Stimulated activated CD4-positive, alpha-beta T cell treated with anti-CD3 and anti-CD28 coated beads, TNF-alpha, amount 100 ng/mL, for 48 hours (primary cell): ENCODE measurements at regions not wholly inside any gene's neighbourhood (a gene's known extent, or its start where the extent isn't known, plus 50 kb on each side); places are given as distances from the start of the nearest gene placed in this dataset.
"Not testable (repeated sequence)": the region's sequence is repeated elsewhere in the genome, so short reads cannot be mapped to it uniquely, and the experiment has no call there.

Experiments
- DNase-seq, 3 donors: peaks; one replicate each; pipeline ENCODE4 v3.0.0-alpha.2; 2020; ENCODE audit warnings: low read depth in 3 of 3

DNA sequence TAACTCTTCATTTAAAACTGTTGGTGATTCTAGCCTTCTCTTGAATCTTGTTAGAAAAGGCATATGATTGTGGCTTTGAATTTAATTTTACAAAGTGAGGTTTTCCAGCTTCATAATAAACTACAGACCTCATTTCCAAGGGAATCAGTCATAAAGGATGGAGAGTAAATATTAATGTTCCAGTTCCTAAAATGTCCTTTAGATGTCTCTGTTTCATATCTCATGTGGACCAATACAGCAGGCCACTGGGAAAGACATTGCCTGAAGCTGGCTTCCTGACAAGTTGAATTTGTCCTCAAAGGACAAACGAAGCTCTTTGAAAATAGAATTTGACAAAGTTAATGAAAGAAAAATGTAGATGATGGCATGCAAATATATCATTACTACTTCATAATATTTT, 125.4 kb downstream of the ZNF330 start:
- DNase-seq, result no peak

GRCh38 chr4:141347684-141348083, 127.0 kb downstream of the ZNF330 start:
- no peak for DNase-seq

DNA sequence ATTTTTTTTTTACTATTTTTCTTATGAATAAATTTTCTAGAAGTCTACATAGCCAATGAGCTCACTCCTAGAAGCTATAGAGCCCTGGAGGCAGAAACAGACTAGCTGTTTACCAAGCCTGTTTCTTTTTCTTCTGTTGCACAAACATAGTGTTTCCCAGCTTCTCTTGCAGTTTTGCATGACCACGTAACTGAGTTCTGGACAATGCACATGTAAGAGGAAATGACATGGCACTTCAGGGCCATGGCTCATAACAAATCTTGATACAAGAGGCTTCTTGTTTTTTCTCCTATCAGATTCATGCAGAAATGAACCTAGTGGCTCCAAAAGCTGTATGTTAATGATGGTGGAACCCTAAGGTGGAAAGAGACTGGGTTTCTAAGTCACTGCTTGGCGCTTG, 127.4 kb downstream of the ZNF330 start:
- DNase-seq, result no peak

- no peak for DNase-seq
Observed at GRCh38 chr4:141348573-141348972, 127.9 kb downstream of the ZNF330 start.

DNA sequence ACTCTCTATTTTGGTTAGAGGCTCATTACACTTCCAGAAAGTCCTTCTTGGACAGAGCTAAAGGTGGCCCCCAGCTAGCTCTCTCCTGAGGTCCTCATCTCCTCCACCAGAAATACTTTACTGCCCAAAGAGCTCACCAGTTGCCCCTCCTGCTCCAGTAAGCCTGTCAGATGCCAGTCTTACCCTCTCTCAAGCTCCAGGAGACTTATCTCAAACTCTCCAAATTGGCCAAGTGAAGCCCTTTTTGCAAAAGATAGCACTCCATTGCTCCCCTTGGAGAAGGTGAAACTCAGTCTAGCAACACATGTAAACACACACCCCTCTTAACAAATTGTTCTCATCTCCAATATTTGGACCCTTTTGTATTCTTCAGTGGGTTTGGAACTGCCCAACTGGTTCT, 128.5 kb downstream of the ZNF330 start:
- DNase-seq, result no peak

DNA sequence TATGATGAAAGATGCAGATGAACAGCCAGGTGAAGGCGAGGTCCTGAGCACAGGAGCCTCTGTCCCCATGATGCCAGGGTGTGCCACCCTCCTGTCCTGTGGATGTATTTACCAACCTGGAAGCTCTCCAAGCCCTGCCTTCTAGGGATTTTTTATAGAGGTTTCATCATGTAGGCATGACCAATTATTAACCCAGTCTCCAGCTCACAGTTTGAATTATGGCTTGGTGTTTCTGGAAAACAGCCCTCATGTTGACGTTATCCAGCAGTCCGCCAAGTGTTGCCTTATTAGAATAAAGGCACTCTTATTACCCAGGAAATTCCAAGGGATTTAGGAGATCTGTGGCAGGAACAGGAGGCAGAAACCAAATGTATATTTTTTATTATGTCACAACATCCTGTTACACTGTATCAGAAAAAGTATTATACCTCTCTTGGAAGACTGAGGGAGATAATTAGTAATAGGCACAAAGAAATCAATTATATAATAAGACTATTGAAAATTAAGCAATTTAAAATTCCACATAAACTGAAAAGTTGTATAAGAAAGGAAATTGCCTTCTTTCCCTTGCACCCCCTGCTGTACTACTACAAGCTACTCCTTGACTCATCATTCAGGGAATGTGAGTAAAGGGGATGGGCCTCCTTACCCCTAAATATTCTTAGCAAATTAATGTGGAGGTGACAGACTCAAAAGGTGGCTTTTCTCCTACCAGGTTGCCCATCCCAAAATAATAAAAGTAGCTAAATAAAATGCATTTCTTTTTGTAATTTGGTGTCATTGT, 129.6 kb downstream of the ZNF330 start:
- no peak for DNase-seq

GRCh38 chr4:141352331-141352730, 131.6 kb downstream of the ZNF330 start:
- no peak for DNase-seq

- DNase-seq, result no peak
Observed at GRCh38 chr4:141352909-141353525, 132.3 kb downstream of the ZNF330 start.

DNA sequence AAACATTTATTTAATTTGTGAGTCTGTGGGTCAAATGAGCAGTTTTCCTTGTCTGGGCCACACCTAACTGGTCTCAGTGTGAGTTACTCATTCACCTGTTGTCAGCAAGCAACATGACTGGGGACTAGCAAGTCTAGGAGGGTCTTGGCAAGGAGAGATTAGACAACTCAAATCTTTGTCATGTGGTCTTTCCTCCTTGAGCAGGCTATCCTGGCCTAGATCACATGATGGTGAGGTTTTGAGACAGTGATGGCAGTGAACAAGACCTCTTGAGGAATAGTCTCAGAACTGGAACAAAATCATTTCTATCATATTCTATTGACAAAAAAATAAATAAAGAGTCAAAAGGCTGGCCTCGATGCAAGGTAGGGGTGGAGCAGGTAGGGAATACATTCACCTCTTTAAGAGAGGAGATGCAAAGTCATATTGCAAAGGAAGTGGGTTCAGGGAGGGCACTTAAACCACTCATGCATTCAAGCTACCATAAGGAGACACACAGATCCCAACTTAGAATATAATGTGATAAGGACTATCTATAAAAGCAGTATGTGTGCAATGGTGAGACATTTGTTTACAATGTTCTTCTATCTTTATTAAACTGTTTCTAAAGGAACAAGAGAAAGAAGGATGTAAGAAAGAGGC, 135.7 kb downstream of the ZNF330 start:
- DNase-seq, result no peak

DNA sequence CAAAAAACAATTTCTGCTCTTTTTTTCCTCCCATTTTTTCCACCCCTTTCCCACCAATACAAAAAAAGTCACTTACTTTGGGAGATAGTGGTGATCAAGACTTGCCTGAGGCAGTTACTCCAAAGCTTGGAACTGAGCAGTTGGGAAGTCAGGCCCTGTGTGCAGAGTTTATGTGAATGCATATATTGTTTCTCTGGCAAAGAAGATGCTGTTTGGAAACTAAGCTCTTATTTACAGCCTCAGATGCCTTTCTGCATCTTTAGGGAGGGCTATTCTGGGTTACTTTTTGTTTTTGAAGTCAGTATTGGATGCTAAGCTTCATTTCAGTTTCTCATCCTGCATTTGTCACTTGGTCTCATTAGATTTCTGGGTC, 136.3 kb downstream of the ZNF330 start:
- no peak for DNase-seq

DNA sequence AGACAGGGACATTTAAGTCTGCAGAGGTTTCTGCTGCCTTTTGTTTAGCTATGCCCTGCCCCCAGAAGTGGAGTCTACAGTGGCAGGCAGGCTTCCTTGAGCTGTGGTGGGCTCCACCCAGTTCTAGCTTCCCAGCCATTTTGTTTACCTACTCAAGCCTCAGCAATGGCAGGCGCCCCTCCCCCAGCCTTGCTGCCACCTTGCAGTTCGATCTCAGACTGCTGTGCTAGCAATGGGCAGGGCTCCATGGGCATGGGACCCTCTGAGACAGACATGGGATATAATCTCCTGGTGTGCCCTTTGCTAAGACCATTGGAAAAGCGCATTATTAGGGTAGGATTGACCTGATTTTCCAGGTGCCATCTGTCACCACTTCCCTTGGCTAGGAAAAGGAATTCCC, 147.5 kb downstream of the ZNF330 start:
- not testable (repeated sequence) for DNase-seq

- no peak for DNase-seq
Observed at GRCh38 chr4:141371206-141371605, 150.5 kb downstream of the ZNF330 start.

- DNase-seq, result no peak
Observed at GRCh38 chr4:141375855-141376254, 155.2 kb downstream of the ZNF330 start.

GRCh38 chr4:141376769-141377168, 156.1 kb downstream of the ZNF330 start:
- no peak for DNase-seq

- DNase-seq, result no peak
Observed at GRCh38 chr4:141387299-141387698, 166.6 kb downstream of the ZNF330 start.

DNA sequence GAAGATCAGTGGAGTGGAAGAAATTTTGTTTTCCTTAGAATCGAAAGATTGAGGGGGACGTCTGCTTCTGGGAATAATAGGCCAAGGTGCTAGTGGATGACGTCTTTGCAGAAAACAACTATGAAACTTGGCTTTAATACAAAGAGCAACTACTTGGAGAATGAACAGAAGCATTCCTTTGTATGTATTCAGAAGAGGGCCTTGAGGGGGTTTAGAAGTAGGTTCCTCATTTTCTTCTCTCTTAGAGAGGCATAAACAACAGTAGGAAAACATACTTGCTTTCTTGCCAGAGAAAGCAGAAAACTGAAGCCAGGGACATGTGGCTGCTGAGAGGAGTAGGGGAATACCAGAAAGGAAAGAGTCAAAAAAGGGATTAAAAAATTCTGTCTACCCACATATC, 167.8 kb downstream of the ZNF330 start:
- DNase-seq, result no peak

DNA sequence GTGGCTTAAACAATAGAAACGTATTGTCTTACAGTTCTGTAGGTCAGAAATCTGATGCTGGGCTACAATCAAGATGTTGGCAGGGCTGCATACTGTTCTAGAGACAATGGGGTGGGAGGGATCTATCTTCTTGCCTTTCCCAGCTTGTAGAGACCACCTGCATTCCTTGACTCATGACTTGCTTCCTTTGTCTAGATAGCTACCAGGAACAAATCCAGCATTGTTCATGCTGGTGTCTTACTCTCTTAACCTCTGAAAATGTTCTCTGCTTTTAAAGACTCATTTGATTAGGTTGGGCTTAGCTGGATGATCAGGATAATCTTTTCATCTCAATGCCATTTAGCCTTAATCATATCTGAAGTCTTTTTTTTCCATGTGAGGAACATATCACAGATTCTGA, 169.0 kb downstream of the ZNF330 start:
- DNase-seq, result no peak

- DNase-seq, result no peak
Observed at GRCh38 chr4:141390571-141390970, 169.9 kb downstream of the ZNF330 start.

DNA sequence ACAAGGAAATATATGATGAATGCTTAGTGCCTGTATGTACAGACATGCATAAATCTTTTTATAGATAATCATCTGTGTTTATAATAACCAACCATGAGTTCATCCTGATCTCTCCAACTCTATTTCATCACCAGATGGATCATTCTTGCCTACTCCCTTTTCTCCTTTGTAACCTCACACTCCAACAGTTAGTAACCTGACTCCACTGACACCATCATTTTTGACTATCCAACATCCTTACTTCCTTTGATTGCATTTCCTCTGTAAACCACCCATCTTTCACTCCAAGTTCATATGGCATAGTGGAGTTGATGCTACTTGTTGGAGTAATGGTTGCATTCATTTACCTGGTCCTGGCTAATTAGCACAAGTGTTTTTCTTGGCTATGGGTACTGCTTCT, 170.6 kb downstream of the ZNF330 start:
- no peak for DNase-seq

- DNase-seq, result no peak
Observed at GRCh38 chr4:141391771-141392170, 171.1 kb downstream of the ZNF330 start.

GRCh38 chr4:141395246-141395830, 174.6 kb downstream of the ZNF330 start:
- no peak for DNase-seq

- DNase-seq, result no peak
Observed at GRCh38 chr4:141395919-141396318, 175.2 kb downstream of the ZNF330 start.

- no peak for DNase-seq
Observed at GRCh38 chr4:141402712-141403111, 182.0 kb downstream of the ZNF330 start.
